GM12892 (cell line): ENCODE measurements at regions not wholly inside any gene's neighbourhood (a gene's known extent, or its start where the extent isn't known, plus 50 kb on each side); places are given as distances from the start of the nearest gene placed in this dataset.

Source experiments
- DNase-seq: peaks from one replicate; pipeline ENCODE4 v3.0.0; 2011; ENCODE audit not compliant: insufficient read length
- FAIRE-seq: peaks from 2 replicates; lab custom pipeline; 2011; peaks lifted over from hg19 to GRCh38; lab: Jason Lieb, UNC
- POLR2A ChIP-seq: IDR thresholded peaks from 2 replicates; pipeline ENCODE4 v1.6.1; 2011; ENCODE audit warnings: low read depth, low read length, control low read depth
- POLR2AphosphoS5 ChIP-seq: IDR thresholded peaks from 2 replicates; pipeline ENCODE4 v1.6.1; 2011; ENCODE audit warnings: low read depth, low read length, control low read depth
- TAF1 ChIP-seq: IDR thresholded peaks from 2 replicates; pipeline ENCODE4 v1.6.1; 2011; ENCODE audit warnings: low read depth, mild to moderate bottlenecking, control low read depth, low read length, borderline replicate concordance

DNA sequence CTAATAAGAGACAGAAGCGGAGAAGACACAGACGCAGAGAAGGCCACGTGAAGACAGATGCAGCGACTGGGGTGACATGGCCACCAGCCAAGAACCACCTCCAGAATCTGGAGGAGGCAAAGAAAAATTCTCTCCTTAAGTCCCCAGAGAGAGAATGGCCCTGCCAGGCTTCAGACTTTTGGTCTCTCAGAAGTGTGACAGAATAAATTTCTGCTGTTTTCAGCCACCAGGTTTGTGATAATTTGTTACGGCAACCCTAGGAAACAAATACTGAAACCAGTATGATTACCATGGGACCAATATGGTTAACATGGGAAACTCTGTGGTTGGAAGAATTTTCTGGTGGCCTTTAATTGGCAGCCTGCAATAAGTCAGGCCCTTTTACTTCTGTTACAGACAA is 63.9 kb upstream of the DOCK9 start:
- FAIRE-seq (no peak), DNase-seq (no peak)
- no peak for TF ChIP-seq POLR2AphosphoS5
- TF ChIP-seq TAF1 = no peak
- no peak for TF ChIP-seq POLR2A

DNA sequence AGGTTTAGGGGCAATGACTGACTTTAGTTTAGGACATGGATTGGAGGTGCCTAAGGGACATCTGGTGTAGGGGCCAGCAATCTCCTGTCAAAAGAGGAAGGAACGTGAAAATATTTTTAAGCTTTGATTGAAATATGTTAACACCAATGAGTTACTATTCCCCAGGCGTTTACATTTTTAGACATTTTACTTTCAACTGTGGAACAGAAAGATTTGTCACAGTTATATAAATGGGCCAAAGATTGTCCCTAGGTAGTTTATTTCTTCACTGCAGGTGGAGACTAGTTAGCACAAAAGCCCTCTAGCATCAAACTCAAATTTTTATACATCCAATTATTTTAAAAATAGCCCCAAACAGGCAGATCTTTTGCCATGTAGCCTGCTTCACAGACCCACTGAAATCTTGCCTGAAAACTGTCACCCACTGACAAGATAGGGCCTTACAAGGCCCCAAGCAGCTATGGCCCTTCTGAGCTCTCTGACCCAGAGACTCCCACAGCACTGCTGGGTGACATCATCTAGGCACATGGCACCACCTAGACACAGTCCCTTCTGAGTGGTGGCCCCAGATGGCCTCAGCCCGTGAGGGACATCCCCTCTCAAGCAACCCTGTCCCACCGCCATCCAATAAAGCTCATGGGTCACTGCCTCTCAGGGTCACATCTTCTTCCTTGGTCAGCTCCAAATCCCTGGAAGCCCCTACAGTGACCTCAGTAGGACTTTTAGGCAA is 64.8 kb upstream of the DOCK9 start:
- FAIRE-seq = no peak
- no peak for DNase-seq
- no peak for TF ChIP-seq POLR2A
- TF ChIP-seq TAF1 = no peak
- TF ChIP-seq POLR2AphosphoS5 = no peak

DNA sequence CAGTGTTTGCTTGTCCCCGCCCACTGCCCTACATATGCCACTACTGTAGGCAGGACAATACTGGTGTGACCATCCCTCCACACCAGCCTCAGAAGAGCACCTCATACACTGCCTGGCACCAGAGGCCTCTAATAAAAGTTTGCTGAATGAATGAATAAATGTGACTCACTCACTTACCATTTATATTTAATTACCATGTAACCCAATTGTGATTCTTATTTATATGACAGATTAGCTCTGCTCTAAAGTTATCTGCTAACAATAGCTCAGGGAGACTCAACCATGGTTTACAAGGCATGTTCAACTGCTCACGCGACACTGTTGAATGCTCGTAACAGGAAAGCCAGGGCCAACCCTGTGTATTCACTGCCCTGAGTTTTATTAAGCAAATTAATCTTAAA is 66.0 kb upstream of the DOCK9 start:
- TF ChIP-seq TAF1 = no peak
- TF ChIP-seq POLR2AphosphoS5 = no peak
- no peak for TF ChIP-seq POLR2A
- DNase-seq (no peak), FAIRE-seq (no peak)

DNA sequence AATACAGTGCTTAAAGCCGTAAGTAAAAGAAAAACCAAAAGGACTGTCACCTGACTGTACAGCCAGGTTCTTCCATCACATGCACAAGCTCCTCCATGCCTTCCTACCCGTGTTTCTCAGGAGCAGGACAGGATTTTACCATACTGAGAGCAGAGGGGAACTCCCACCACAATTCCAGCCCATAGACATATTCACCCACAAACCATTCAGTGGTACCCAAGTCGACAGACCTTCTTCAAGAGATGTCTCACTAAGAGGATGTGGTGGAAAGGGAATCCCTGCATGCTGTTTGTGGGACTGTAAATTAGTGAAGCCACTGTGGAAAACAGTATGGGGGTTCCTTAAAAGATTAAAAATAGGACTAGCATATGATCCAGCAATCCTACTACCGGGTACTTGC is 66.9 kb upstream of the DOCK9 start:
- FAIRE-seq (no peak), DNase-seq (no peak)
- TF ChIP-seq POLR2AphosphoS5 (no peak), POLR2A (no peak)

DNA sequence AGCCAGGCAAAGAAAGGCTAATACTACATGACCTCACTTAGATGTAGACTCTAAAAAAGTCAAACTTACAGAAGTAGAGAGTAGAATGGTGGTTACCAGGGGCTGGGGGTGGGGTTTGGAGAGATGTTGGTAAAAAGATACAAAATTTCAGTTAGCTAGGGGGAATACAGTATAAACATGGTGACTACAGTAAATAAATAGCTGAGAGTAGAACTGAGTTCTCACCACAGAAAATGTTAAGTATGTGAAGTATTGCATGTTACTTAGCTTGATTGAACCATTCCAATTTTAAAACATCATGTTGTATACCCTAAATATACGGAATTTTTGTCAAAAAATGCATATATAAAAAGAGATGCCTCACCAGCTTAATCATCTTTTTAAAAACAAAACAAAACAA is 67.5 kb upstream of the DOCK9 start:
- no peak for FAIRE-seq
- TF ChIP-seq POLR2A (no peak), TAF1 (no peak), POLR2AphosphoS5 (no peak)
- DNase-seq = no peak

DNA sequence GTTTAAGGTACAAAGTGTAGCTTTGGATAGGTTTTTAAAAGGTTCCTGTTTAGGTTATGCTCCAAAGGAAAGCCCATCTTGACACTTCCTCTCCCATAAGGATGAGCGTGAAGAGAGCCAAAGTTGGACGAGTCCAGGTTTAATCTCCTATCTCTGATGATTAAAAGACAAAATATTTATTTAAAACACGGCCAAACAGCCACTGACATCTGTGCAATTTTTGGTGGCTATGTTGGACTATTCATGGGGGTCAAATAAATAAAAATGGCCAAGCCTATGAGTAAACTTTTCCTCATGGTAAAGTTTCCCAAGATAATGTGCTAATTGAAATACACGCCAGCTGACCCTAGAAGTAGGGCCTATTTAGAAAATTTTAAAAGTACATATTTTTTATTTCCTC is 69.0 kb upstream of the DOCK9 start:
- FAIRE-seq (no peak), DNase-seq (no peak)
- TF ChIP-seq POLR2A (no peak), TAF1 (no peak), POLR2AphosphoS5 (no peak)

DNA sequence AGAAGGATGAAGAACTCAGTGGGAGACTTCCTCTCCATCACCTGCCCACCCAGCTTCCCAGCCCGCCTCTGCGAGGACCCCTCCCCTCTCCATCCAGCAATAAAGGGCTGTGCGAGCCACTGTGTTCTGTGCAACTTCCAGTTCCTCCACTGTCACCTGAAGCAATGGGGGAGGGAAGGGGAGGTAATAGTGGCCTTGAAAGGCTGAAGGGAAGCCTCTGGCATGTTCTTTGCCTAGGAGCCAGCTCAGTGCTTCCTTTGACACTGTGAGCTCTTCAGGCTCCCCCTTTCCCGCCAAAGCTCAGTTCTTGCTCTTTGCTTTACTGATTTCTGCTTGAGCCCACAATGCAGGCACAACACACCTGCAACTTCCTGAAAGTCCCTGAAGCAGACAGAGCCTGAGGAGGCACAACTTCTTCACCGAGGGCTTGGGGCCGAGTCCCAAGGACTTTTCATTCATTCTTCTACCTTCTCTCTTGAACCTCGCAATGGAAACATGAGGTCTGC is 73.2 kb upstream of the DOCK9 start:
- FAIRE-seq (no peak), DNase-seq (no peak)
- no peak for TF ChIP-seq TAF1
- no peak for TF ChIP-seq POLR2AphosphoS5
- TF ChIP-seq POLR2A = no peak

DNA sequence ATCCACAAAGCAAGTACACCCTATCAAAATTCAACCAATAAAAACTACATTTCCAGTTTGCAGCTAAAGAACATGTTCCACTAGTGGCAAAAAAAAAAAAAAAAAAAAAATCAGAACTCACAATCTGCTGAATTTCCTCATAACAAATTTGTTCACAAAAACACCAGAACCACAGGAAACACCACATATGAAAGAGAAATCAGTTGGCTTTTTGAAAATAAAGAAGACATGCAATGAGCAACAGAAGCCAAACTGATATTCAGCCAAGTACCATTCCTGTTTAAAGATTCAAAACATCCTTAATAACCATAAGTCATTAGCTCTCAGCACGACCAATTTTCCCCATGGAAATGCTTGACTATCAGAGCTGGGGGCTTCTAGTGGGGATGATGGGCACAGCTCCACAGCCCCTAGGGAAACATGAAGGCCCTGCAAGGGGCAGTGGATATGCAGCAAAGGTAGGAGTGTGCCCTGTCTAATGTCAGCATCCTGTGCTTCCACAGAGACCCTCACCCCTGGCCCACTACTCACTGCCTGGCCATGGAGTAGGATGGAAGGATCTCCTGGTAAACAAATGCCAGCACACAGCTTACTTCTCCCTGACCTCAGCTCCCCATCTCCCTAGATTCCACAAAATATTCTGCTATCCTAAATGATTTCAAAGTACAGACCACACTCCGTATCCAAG is 74.0 kb upstream of the DOCK9 start:
- TF ChIP-seq POLR2A = no peak
- no peak for TF ChIP-seq POLR2AphosphoS5
- no peak for TF ChIP-seq TAF1
- FAIRE-seq (no peak), DNase-seq (no peak)

DNA sequence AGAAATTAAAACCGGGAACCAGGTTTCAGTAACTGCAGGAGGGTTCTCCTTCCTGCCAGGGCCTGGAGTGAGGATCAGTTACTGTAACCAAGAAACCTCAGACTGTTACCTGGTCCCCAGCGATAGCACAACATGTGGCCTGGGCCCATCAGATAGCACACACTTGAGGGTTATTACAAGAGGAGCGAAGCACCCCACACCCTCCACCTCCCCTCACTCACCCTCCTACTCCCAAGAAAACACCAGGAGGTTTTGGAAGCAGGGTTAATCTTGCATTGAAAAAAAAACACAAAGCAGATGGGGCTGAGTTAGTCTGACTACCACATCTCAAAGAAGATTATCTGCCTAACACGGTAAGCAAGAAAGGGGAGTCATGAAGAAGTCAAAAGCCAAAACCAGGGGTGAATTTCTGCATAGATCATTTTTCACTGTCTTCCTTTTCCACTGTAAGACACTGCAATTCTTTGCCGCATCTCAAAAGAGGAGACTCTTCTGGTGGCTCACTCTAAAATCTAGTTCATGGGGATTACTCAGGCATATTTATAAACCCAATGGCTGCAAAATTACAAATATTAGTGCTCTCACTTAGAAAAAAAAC is 75.9 kb upstream of the DOCK9 start:
- TF ChIP-seq POLR2AphosphoS5 (no peak), TAF1 (no peak), POLR2A (no peak)
- FAIRE-seq = no peak
- no peak for DNase-seq

DNA sequence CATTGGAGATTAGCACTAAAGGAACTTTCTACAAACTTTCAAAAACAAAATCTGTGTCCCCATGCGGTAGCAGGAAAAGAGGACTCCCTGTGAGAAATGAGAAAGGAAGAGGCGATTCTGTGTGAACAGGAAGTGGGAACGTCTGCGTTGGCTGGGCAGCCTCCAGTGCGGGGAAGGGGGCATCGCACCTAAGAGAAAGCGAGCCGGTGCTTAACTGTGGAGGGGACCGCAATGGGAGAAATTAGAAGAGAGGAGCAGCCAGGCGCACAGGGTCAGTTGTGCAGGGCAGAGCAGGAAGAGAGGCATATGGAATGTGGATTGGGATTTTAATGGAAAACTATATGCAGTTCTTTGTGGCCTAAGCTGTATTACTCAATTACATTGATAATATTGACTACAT is 77.4 kb upstream of the DOCK9 start:
- FAIRE-seq = no peak
- no peak for DNase-seq
- TF ChIP-seq POLR2A (no peak), POLR2AphosphoS5 (no peak), TAF1 (no peak)

DNA sequence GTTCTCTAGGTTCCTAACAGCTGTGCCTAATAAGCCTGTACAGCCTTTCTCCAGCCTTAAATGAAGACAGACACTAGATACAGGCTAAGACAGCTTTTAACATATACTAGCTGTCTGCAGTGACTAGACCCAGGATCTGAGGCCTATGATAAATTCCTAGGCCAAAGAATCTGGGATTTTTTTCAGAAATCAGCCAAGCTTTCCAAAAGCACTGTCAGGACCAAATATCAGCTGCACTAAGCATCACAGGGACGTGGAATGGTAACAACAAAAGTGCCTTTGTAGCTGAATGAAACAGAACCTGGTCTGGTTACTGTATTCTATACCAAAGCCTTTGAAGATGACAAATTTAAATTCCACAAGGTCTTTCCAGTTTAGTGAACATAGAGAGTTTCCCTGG is 77.9 kb upstream of the DOCK9 start:
- FAIRE-seq = no peak
- no peak for DNase-seq
- TF ChIP-seq POLR2A (no peak), POLR2AphosphoS5 (no peak), TAF1 (no peak)

DNA sequence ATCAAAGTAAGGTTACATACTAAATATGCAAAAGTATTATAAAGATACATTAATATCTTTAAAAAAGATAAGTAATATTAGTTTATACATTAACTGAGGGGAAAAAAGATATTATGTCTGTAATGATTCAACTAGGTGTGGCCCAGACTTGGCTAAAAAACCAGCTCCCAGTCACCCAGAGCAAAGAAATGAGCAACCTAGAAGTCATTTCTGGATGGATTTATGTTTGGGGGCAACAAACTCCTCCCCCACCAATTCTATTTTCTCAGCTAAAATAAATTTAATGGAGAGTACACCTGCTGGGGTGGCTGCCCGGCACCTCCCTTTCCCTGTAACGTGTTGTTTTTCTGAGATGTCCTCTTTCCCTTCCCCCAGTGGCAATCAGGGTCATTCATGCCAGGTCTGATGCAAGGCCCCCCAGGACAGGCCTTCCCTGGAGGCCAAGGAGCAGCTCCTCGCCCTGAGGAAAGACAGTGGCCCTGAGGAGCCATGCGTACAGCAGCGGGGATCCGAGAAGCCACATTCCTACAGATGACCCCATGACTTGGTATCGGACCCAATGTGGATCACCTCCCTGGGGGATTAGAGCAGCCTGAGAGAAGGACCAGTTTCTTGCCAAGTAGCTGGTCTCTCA is 78.6 kb upstream of the DOCK9 start:
- DNase-seq = no peak
- FAIRE-seq = no peak
- no peak for TF ChIP-seq TAF1
- TF ChIP-seq POLR2AphosphoS5 = no peak
- no peak for TF ChIP-seq POLR2A
